Stimulated activated CD4-positive, alpha-beta T cell treated with anti-CD3 and anti-CD28 coated beads, Interleukin-2, amount 100 ng/mL, for 48 hours (primary cell): ENCODE measurements at regions not wholly inside any gene's neighbourhood (a gene's known extent, or its start where the extent isn't known, plus 50 kb on each side); places are given as distances from the start of the nearest gene placed in this dataset.

Source experiments
- DNase-seq, 2 donors: peaks; one replicate each; pipeline ENCODE4 v3.0.0-alpha.2; 2020

- no peak for DNase-seq
These were observed 117.7 kb downstream of the GAS1 start for GRCh38 chr9:86829496-86830046.

- DNase-seq, result no peak
These were observed 118.7 kb downstream of the GAS1 start for GRCh38 chr9:86828631-86829030.

GRCh38 chr9:86827893-86828292 is 119.4 kb downstream of the GAS1 start:
- DNase-seq, result no peak

GRCh38 chr9:86825299-86825698 is 122.0 kb downstream of the GAS1 start:
- DNase-seq, result no peak

- DNase-seq, result no peak
These were observed 125.1 kb downstream of the GAS1 start for GRCh38 chr9:86822006-86822801.

GRCh38 chr9:86821006-86821845 is 126.1 kb downstream of the GAS1 start:
- DNase-seq, result no peak

- DNase-seq, result no peak
These were observed 127.8 kb downstream of the GAS1 start for GRCh38 chr9:86819552-86819951.

GRCh38 chr9:86818636-86819035 is 128.7 kb downstream of the GAS1 start:
- DNase-seq, result no peak

GRCh38 chr9:86816868-86817267 is 130.4 kb downstream of the GAS1 start:
- no peak for DNase-seq

GRCh38 chr9:86816366-86816765 is 130.9 kb downstream of the GAS1 start:
- no peak for DNase-seq

GRCh38 chr9:86812616-86813015 is 134.7 kb downstream of the GAS1 start:
- no peak for DNase-seq

GRCh38 chr9:86809759-86810367 is 137.4 kb downstream of the GAS1 start:
- DNase-seq, result no peak

GRCh38 chr9:86809151-86809550 is 138.2 kb downstream of the GAS1 start:
- DNase-seq, result no peak

GRCh38 chr9:86807367-86807976 is 139.8 kb downstream of the GAS1 start:
- DNase-seq, result no peak

- no peak for DNase-seq
These were observed 143.3 kb downstream of the GAS1 start for GRCh38 chr9:86804011-86804410.

- no peak for DNase-seq
These were observed 144.2 kb downstream of the GAS1 start for GRCh38 chr9:86802900-86803673.

- DNase-seq, result no peak
These were observed 146.1 kb downstream of the GAS1 start for GRCh38 chr9:86801246-86801645.

- no peak for DNase-seq
These were observed 146.6 kb downstream of the GAS1 start for GRCh38 chr9:86800681-86801080.

GRCh38 chr9:86798966-86799365 is 148.3 kb downstream of the GAS1 start:
- DNase-seq, result no peak

GRCh38 chr9:86796666-86797065 is 150.6 kb downstream of the GAS1 start:
- DNase-seq, result no peak

GRCh38 chr9:86795823-86796553 is 151.3 kb downstream of the GAS1 start:
- no peak for DNase-seq
